Ovary (tissue), 7 donors: ENCODE measurements at regions not wholly inside any gene's neighbourhood (a gene's known extent, or its start where the extent isn't known, plus 50 kb on each side); places are given as distances from the start of the nearest gene placed in this dataset.

Source experiments
- DNase-seq, 5 donors: peaks; one replicate each; pipeline ENCODE4 v3.0.0-alpha.2; 2019 to 2020
- H3K27ac ChIP-seq, 2 donors: fragments of 200-600 bp; one replicate each; pipeline versions ENCODE4 v1.5.1 to v1.8.0; 2019 to 2022
- H3K27me3 ChIP-seq: fragments of 200-600 bp; one replicate; pipeline ENCODE4 v1.8.0; 2022
- H3K36me3 ChIP-seq: fragments of 200-600 bp; sonication (generic); one replicate; pipeline ENCODE4 v1.5.1; 2019
- H3K4me1 ChIP-seq: one replicate; pipeline ENCODE4 v1.8.1; 2013; ENCODE audit warnings: mild to moderate bottlenecking, moderate library complexity; ENCODE audit not compliant: insufficient read depth
- H3K4me3 ChIP-seq: fragments of 200-600 bp; sonication (generic); one replicate; pipeline ENCODE4 v1.5.1; 2017
- H3K9me3 ChIP-seq, 2 donors: fragments of 200-600 bp in 1 of 2; sonication (generic) in 1 of 2; one replicate each; pipeline versions ENCODE4 v1.5.1 to v1.8.1; 2013 to 2019; ENCODE audit warnings: mild to moderate bottlenecking in 1 of 2, moderate library complexity in 1 of 2
- EP300 ChIP-seq: sonication (generic); formaldehyde crosslinking; IDR thresholded peaks from one replicate; pipeline ENCODE4 v1.6.1; 2017; ENCODE audit warnings: antibody characterized with exemption
- POLR2A ChIP-seq: fragments of 450-650 bp; IDR thresholded peaks from one replicate; pipeline ENCODE4 v1.6.1; 2017; ENCODE audit warnings: antibody characterized with exemption, mild to moderate bottlenecking, moderate library complexity
- WGBS, 3 donors: extraction: QIAGEN DNeasy Blood & Tissue Kit in 1 of 3; methylation state at CpG; one replicate each; pipeline versions ENCODE4 v1.1.5 to v1.1.7; 2013 to 2017; 5-methylcytosine and 5-hydroxymethylcytosine counted together
- intact Hi-C, 4 donors: fragments of 100-400 bp; cut with DNase I; formaldehyde crosslinking; loops; one replicate each; pipeline versions ENCODE4 v1.11.0 to v1.15.1; 2022 to 2023
- TF ChIP-seq, protein P1 (sequence below), 3 donors: fragments of 450-650 bp in 2 of 3; fragments of 200-600 bp in 1 of 3; IDR thresholded peaks; one replicate each; pipeline versions ENCODE4 v1.5.1 to v1.8.0; 2016 to 2022; ENCODE audit warnings: antibody characterized with exemption in 3 of 3, mild to moderate bottlenecking in 1 of 3
- donor health status: DM: no; HTN: no; CAD: no; lungs with moderate emphysema.
- donor health status: DM: no; HTN: no; CAD: no.
- donor health status: Bipolar disorder and iron deficiency.
- donor health status: DM: no; HTN: no; CAD: no.
- donor health status: DM: yes; HTN: yes; CAD: no.

GRCh38 chr15:94665676-94666441 is 434.5 kb downstream of the MCTP2 start:
- H3K36me3 ChIP-seq: no peaks in the 10 kb centered on the region
- no peak overlapping the region for H3K4me3 ChIP-seq
- no peaks in the 10 kb centered on the region for H3K27me3 ChIP-seq
- no peaks in the 10 kb centered on the region for H3K9me3 ChIP-seq
- no peak for TF ChIP-seq EP300
- TF ChIP-seq, protein P1, sequence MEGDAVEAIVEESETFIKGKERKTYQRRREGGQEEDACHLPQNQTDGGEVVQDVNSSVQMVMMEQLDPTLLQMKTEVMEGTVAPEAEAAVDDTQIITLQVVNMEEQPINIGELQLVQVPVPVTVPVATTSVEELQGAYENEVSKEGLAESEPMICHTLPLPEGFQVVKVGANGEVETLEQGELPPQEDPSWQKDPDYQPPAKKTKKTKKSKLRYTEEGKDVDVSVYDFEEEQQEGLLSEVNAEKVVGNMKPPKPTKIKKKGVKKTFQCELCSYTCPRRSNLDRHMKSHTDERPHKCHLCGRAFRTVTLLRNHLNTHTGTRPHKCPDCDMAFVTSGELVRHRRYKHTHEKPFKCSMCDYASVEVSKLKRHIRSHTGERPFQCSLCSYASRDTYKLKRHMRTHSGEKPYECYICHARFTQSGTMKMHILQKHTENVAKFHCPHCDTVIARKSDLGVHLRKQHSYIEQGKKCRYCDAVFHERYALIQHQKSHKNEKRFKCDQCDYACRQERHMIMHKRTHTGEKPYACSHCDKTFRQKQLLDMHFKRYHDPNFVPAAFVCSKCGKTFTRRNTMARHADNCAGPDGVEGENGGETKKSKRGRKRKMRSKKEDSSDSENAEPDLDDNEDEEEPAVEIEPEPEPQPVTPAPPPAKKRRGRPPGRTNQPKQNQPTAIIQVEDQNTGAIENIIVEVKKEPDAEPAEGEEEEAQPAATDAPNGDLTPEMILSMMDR (IDR thresholded peaks at IDR 0.05): no peak
- no peak for TF ChIP-seq POLR2A
- WGBS, 3 donors: 83 to 93% (median 92%) methylated on average over 7 of the region's 7 CpGs
- H3K27ac ChIP-seq: no peak overlapping the region
- intact Hi-C loops: no loop called here
- DNase-seq: no peak
- no peaks in the 10 kb centered on the region for H3K4me1 ChIP-seq

DNA sequence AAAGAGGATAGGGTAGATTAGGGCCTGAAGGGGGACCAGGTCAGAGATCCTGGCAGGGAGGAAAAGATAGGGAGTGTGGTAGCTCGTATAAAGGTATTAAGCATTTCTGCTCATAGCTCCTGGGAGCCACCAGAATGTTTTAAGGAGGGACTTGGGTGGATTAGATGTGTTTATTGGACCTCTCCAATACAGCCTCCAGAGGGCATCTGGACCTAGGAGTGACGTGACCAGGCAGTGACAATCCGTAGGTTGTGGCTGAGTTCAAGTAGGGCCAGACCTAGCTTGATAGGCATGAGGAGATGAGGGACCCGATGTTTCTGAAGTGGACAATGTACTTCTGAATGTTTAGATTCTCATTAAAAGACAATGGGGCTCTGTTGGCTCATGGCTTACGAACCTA is 435.2 kb downstream of the MCTP2 start:
- Histone ChIP-seq H3K27me3 (no peaks in the 10 kb centered on the region), H3K4me1 (no peaks in the 10 kb centered on the region), H3K9me3 (no peaks in the 10 kb centered on the region), H3K27ac (no peak overlapping the region), H3K4me3 (no peak overlapping the region), H3K36me3 (no peaks in the 10 kb centered on the region)
- intact Hi-C loops: no loop called here
- 91 to 94% (median 92%) methylated on average over 5 of the region's 5 CpGs for WGBS, 3 donors
- TF ChIP-seq EP300: no peak
- no peak for TF ChIP-seq POLR2A
- TF ChIP-seq, protein P1 (IDR thresholded peaks at IDR 0.05): no peak
- no peak for DNase-seq

DNA sequence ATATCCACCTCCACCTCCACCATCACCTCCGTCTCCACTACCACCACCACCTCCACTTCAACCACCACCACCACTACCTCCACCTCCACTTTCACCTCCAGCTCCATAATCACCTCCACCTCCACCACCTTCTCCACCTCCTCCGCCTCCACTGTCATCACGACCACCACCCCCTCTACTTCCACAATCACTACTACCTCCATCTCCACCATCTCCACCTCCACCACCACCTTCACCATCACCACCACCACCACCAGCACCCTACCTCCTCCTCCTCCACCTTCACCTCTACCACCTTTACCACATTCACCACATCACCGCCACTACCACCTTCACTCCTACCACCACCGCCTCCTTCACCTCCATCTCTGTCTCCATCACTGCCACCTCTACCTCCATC is 435.7 kb downstream of the MCTP2 start:
- Histone ChIP-seq H3K27ac (no peak overlapping the region), H3K9me3 (no peaks in the 10 kb centered on the region), H3K27me3 (no peaks in the 10 kb centered on the region), H3K4me1 (no peaks in the 10 kb centered on the region), H3K36me3 (no peaks in the 10 kb centered on the region), H3K4me3 (no peak overlapping the region)
- WGBS, 3 donors: 95 to 97% (median 97%) methylated on average over 5 of the region's 5 CpGs
- no peak for DNase-seq
- intact Hi-C loops: no loop called here
- TF ChIP-seq POLR2A: no peak
- TF ChIP-seq, protein P1 (IDR thresholded peaks at IDR 0.05): no peak
- TF ChIP-seq EP300: no peak

DNA sequence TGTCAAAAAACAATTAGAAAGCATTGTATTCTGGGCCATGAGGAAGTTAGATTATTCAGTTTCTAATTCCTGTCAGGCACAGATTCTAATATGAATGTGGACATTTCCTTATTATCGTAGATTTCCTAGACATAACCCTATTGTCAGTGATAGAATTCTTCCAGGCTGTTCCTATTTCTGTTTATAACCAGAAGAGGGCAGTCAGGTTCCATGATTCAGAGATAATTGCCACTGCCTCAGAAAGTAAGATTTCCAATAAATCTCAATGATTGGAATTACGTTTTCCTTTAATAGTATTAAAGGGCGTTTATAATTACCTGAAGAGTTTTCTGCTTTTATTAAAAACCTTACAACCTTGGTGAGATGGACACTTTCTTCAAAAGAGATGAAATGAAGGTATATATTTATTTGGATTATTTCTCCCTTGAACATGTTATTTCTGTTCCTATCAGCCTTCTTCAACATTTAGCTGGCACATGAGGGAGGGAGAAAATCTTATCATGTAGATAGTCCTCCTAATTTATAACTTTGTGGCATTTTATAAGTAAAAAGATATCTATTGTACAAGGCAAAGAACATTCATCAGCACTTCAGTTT is 439.2 kb downstream of the MCTP2 start:
- 0 to 3% (median 3%) methylated on average over 3 of the region's 3 CpGs for WGBS, 3 donors

More for the DNA sequence above, 439.2 kb downstream of the MCTP2 start:
- H3K36me3 ChIP-seq: no peaks in the 10 kb centered on the region
- H3K27ac ChIP-seq: peak overlapping the region in 1 of 2 donors; percentile 41
- no peak for TF ChIP-seq POLR2A
- TF ChIP-seq, protein P1 (IDR thresholded peaks at IDR 0.05): peak; percentile 39 to 84 (median 73)
- no peak overlapping the region for H3K4me3 ChIP-seq
- DNase-seq: no peak
- no peaks in the 10 kb centered on the region for H3K27me3 ChIP-seq
- intact Hi-C loops: loop anchor here in 2 of 4 donors (10.0 kb wide), 3 partner anchors 404 to 1664 kb away; partner anchors contain the start of gene NR2F2 (in 1 of the 2)
- no peaks in the 10 kb centered on the region for H3K9me3 ChIP-seq
- H3K4me1 ChIP-seq: no peaks in the 10 kb centered on the region
